ENCODE measurements at regions not wholly inside any gene's neighbourhood (a gene's known extent, or its start where the extent isn't known, plus 50 kb on each side); places are given as distances from the start of the nearest gene placed in this dataset.
"Not testable (repeated sequence)": the region's sequence is repeated elsewhere in the genome, so short reads cannot be mapped to it uniquely, and the experiment has no call there.

DNA sequence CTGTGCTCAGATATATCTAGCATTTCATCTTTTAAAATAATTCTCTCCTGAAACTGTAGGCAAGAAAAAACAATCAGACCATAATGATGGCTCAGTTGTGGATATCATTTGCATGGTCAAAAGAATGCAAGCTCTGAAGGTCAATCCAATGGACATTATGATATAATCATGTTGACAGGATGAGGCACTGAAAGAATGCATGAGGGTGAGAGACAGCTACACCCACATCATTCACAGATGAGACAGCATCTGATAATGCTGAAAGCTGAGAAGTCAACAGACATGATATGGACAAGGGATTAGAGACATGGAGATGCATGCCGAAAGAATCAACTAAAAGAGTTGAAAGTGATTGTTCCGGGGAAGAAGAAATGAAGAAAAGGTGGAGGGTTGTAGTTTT lies 346.4 kb upstream of the CDH5 start:
- DNase-seq (ENCODE audit: low spot score), result no peak
- intact Hi-C loops (cut with DNase I), result no loop called here

DNA sequence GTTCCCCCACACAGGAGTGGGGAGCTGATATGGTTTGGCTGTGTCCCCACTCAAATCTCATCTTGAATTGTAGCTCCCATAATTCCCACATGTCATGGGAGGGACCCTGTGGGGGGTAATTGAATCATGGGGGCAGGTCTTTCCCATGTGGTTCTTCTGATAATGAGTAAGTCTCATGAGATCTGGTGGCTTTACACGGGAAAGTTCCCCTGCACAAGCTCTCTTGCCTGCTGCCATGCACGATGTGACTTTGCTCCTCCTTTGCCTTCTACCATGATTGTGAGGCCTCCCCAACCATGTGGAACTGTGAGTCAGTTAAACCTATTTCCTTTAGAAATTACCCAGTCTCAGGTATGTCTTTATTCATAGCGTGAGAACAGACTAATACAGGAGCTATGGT lies 347.0 kb upstream of the CDH5 start:
- DNase-seq (ENCODE audit: low spot score); intact Hi-C loops (cut with DNase I): not testable (repeated sequence)

DNA sequence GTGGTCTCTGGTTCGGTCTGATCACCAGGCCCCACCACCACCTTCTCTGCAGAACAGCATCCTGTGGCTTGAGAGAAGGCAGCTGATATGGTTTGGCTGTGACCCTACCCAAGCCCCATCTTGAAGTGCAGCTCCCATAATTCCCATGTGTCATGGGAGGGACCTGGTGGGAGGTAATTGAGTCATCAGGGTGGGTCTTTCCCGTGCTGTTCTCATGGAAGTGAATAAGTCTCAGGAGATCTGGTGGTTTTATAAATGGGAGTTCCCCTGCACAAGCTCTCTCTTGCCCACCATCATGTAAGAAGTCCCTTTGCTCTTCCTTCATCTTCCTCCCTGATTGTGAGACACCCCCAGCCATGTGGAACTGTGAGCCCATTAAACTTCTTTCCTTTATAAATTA lies 352.3 kb upstream of the CDH5 start:
- intact Hi-C loops (cut with DNase I), result no loop called here
- DNase-seq (ENCODE audit: low spot score), result no peak

DNA sequence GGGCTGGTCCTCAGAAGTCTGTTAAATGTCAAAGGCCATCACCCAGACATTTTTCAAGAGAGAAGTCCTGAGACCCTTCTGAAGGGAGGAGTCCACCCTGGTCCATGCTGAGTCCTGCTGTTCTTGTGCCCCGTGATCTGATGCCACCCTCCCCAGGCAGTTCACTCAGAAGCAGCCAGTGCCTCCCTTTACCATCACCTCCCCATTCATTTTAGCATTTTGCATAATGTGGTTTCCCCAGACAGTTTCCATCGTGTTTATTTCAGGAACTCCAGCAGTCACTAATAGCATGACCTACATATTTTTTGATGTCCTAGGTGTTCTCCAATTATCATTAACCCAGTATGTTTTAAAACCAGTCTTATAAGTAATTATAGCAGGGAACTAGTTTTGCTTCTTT lies 353.0 kb upstream of the CDH5 start:
- DNase-seq (ENCODE audit: low spot score), result no peak
- intact Hi-C loops (cut with DNase I), result no loop called here

DNA sequence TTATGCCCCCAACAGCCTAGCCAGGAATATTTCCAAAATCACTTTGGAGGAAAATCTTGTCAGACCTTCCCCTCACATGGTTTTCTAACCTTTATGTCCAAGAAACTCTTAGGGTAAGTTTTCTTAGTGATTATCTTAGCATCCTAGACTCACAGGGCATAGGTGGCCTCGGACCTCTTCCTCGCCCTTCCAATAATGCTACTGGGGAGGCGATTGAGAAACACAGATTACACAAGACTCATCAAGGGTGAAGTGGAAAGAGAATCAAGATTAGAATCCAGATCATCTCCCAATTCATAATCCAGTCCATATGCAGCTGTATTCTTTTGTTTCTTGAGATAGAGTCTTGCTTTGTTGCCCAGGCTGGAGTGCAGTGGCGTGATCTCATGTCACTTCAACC lies 358.4 kb upstream of the CDH5 start:
- no peak for DNase-seq (ENCODE audit: low spot score)
- intact Hi-C loops (cut with DNase I), result no loop called here

DNA sequence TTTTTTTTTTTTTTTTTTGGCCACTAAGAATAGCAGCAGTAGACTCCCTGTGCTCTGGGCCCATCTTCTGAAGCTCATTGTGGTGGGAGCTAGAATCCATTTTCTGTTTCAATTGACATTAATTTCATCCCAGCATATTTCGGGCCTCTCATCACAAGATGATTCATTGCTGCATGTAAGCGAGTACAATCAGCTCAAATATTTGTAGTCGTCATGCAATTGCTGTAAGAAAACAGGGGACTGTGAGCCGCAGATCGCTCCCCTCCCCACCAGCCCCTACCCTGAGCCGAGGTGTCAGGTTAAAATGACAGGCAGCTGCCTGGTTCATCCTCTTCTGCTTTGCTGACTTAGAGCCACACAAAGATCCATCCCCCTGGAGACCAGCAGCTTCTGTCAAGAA lies 358.8 kb upstream of the CDH5 start:
- DNase-seq (ENCODE audit: low spot score), result no peak
- intact Hi-C loops (cut with DNase I), result no loop called here

DNA sequence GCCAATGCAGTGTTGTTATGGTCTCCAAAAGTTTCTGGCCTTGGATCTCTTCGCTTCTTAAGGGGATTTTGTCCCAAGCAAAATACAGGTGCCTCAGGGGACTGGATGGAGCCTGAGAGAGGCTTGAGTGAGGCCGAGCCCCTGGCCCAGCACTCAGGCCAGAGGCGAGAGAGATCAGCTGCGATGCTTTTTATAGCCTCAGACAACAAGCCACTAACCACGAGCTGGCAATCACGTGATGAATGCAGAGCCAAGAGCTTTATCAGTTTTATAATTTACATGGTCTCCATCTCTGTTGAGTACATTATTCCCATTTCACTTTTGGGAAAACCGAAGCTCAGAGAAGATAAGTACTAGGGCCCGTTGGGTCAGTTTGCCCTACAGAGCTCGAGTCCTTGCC lies 360.0 kb upstream of the CDH5 start:
- intact Hi-C loops (cut with DNase I), result no loop called here

DNA sequence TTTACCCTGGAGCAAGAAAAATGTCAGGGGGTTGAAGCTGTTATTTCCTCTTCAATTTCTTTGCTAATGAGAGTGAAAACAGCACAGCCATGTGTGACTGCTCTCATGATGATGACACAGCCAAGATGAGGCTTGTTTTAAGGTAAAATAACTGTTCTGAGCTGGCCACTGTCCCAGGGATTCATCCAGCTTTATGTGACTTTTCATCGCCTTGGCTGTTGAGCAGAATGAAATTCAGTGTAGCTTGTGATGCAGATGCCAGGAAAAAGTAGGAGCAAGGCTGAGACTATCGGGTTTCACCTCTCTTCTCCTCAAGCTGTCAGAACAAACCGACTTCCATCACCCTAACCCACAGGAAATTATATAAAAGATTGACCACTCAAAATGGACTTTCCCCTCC lies 361.8 kb upstream of the CDH5 start:
- no peak for DNase-seq (ENCODE audit: low spot score)
- intact Hi-C loops (cut with DNase I), result no loop called here

More for the DNA sequence above, 360.0 kb upstream of the CDH5 start:
- no peak for DNase-seq (ENCODE audit: low spot score)

DNA sequence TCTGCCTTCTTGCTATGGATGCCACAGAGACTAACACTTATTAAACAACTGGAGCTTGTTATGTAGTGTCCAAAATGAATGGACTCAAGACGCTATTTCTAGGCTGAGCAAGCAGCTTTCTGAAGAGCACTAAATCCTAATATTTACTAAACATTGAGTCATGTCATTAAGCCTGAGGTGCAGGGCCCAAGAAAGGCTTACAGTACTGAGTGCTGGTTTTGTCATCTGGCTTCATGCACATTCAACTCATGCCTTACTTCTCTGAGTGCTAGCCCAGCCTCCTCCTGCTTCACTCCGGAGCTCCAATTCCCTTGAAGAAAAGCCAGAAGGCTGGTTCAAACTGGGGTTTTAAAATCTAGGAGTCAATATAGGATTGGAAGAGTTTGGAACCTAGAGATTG lies 363.3 kb upstream of the CDH5 start:
- DNase-seq (ENCODE audit: low spot score), result no peak
- intact Hi-C loops (cut with DNase I), result no loop called here

DNA sequence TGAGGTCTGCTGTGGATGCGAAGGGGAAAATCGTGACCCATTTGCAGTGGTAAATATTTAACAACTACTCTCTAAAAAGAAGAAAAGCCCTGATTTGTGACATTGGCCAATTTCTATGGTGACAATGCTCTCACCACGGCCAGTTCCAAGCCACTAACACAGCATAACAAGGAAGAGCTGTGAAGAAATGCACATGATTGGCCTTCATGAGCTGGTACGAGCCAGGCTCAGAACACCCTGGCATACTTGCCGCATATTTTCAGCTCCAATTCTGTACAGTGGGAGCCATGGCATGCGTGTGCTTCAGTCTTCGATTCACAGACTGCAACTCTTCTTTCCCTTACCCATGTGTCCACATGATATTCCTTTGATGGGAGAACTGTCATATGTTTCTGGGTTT lies 363.9 kb upstream of the CDH5 start:
- DNase-seq (ENCODE audit: low spot score), result no peak
- intact Hi-C loops (cut with DNase I), result no loop called here

DNA sequence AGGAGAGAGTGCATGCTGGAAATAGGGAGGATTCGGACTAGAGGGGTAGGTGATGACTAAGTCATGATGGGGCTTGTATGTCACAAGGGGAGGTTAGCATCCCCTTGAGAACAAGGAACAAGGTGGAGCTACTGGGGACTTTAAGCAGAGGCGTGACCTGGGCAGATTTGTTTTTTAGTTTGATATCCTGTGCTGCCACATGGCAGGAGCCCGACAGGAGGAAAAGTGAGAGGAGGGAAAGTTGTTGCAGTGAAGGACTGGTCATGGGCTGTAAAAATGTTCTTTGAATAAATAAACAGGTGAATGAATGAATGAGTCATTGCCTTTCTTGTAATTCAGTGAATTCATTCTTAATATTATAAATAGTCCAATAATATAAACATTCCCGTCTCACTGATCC lies 365.1 kb upstream of the CDH5 start:
- intact Hi-C loops (cut with DNase I), result no loop called here
- DNase-seq (ENCODE audit: low spot score), result no peak

DNA sequence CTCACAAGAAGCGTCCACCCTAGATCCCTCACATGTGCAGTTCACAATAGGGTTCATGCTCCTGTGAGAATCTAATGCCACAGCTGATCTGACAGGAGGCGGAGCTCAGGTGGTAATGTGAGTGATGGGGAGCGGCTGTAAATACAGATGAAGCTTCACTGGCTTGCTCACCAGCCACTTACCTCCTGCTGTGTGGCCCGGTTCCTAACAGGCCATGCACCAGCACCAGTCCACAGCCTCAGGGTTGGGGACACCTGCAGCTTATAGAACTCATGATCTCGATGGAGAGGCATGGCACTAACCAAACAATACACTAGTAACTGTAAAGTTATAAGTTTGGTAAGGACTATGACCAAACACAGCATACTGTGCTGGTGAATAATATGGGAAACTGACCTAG lies 368.0 kb upstream of the CDH5 start:
- intact Hi-C loops (cut with DNase I), result no loop called here
- DNase-seq (ENCODE audit: low spot score), result no peak

DNA sequence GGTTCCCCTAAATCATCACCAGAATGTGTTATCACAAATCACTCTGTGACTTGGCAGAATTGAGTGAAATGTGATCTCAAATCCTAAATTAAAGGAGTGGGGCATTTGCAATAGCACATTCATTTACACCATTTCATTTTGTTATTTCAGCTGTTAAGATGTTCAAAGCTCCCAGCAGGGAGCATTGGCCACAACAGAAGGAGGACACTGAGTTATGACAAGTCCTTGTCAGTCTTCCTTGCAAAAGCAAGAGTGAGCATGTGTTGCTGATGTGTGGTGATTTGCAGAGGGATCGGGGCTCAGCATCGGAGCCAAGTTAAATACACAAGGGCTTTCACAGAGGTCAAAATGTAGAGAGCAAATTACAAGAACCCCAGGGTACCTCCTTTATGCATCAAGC lies 372.2 kb upstream of the CDH5 start:
- intact Hi-C loops (cut with DNase I), result no loop called here
- DNase-seq (ENCODE audit: low spot score), result no peak

DNA sequence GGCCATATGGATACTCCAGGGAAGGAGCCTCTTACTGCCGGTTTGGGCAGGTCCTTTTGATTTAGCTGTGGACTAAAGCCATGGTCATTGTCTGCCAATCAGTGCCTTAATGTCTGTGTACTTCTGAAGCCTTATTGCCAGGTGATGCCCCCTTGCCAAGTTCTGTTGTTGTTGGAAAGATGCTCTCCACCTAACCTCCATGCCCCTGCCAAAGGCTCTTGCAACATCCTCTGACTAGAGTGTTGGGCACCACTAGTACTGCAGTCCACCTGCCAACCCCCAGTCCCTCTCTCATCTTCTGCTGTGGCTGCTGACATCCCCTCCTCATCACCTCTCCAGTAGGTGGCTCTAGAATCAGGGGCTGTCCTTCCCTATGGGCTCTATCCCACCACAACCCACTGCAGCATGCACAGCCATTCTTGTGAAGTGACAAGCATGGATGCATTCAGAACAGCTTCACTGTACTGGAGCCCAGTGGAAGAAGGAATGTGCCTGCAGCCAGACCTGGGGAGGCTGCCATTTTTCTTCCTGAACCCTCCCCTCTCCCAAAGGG lies 375.3 kb upstream of the CDH5 start:
- intact Hi-C loops (cut with DNase I), result no loop called here
- no peak for DNase-seq (ENCODE audit: low spot score)

DNA sequence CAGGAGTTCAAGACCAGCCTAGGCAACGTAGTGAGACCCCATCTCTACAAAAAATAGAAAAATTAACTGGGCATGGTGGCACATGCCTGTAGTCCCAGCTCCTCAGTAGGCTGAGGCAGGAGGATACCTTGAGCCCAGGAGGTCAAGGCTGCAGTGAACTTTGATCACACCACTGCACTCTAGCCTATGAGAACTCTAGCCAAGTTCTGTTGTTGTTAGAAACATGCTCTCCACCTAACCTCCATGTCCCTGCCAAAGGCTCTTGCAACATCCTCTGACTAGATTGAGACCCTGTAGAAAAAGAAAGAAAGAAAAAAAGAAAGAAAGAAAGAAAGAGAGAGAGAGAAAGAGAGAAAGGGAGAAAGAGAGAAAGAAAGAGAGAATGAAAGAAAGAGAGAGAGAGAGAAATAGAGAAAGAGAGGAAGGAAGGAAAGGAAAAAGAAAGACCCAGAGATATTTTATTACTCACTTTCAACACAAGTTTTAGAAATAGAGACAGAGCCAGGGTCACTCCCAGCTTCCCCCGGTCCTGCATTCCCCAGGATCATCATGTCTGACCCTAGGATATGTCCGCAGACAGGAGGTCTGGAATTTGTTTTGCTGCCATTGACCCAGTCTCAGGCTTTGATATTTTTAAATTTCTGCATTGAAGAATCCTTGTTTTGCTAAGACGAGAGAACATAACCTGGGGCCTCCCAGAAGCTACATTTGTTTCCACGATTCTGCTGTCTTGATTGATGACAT lies 376.5 kb upstream of the CDH5 start:
- intact Hi-C loops (cut with DNase I), result loop anchor here in 1 of 2 donors (5.0 kb wide), 1 partner anchor 1398 kb away; no protein-coding TSS in a partner anchor
- no peak for DNase-seq (ENCODE audit: low spot score)

DNA sequence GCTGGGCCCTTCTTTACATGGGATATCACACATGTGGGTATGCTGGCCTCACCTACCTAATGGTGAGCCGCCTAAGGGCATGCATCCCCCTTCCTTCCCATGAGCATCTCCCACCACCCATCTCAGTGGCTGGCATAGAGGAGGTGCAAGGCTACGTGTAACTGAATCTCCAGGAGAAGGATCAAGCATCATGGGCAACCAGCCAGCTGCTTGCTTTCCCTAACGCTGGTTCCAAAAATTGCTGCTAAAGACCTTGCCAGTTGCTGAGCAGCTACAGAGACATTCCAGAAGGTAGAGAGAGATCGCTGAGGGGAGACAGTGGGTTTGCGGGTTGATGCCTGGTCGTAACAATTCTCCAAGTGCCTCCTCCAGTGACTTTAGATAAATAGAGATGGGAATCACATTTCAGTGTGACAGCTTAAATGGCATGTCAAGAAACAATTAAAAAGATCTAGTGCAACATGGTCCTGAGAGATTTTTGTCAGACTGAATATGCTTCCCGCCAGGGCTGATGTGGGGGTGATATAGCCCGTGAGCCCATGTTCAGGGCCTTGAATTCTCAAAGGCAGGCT lies 378.4 kb upstream of the CDH5 start:
- no peak for DNase-seq (ENCODE audit: low spot score)
- intact Hi-C loops (cut with DNase I), result loop anchor here in 1 of 2 donors (5.0 kb wide), 1 partner anchor 1396 kb away; no protein-coding TSS in a partner anchor

DNA sequence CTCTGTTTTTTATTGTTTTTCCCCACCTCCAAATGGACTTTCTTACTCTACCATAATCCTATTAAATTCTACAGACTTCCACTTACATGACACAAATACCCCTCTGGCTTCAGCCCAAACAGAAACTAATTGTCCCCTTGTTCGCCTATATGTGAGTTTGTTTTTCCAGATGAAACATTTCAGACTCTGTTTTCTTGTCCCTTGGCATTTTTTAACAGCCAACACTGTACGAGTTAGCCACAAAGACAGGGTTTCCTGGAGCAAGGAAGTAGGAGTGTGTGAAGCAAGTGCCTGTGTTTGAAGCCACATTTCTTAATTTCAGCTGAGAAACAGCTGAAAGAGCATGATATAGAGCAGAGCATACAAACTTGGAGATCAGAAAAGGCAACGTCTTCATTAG lies 382.2 kb upstream of the CDH5 start:
- intact Hi-C loops (cut with DNase I), result no loop called here

DNA sequence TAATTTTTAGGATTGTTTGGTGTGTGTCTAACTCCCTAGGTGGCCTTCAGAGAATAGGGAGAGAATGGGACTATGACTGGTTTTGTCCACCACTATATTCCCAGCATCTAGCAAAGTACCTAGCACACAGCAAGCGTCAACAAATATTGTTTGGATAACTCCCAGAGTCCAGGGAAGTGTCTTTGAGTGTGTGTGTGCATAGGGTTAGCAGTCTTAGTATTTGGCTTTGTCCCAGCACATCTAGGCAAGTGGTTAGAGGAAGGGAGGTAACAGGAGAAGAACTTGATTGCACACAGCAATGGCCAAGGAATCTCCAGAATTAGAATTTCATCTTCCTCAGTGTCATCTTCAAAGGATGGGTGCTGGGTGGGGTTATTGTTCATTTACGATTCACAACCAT lies 385.4 kb upstream of the CDH5 start:
- no peak for DNase-seq (ENCODE audit: low spot score)
- intact Hi-C loops (cut with DNase I), result no loop called here

More for the DNA sequence above, 382.2 kb upstream of the CDH5 start:
- no peak for DNase-seq (ENCODE audit: low spot score)

DNA sequence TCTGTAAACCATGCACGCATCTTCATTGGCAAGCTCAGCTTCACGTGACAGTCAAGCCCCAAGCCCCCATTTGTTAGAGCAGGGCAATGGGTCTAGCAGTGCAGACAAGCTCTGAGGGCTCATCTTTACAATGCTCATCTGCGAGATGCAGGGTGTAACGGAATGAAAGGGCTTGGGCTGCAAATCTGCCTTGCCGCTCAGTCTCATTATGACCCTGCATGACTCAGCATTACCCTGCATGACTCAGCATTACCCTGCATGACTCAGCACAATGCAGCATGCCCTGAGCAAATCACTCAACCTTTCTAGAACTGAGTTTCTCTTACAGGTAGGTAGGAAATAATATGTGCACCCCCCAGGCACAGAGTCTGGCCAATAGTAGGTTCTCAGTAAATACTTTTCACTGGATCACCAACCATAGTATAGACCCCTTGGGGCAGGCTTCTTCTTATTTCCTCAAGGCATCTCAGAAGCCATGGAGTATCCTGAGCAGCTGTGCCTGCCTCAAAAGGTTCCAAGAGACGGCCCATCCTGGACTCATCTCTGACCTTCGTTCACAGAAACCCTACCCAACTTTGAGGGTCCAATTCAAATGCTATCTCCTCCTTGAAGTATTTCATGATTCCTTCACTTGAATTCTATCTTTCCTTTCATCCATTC lies 391.3 kb upstream of the CDH5 start:
- no peak for DNase-seq (ENCODE audit: low spot score)

DNA sequence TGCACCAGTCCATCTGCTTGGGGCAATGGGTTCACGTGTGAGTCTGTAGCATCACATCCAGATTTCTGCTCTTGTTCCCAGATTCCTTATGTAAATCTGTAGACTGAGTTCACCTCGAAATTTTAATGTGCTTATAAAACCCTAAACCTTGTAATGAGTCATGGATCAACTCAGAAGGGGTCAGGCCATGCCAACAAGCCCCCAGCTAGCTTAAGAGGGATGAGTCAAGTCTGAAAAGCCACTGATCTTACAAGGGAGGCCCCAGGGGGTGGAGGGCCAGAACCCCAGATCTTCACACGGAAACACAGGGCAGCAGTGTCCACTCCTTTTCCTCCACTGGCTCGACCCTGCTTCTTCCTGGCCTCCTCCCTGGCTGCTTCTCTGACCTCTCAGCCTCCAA lies 399.1 kb upstream of the CDH5 start:
- DNase-seq (ENCODE audit: low spot score), result no peak
- intact Hi-C loops (cut with DNase I), result no loop called here

More for the DNA sequence above, 391.3 kb upstream of the CDH5 start:
- intact Hi-C loops (cut with DNase I), result no loop called here

DNA sequence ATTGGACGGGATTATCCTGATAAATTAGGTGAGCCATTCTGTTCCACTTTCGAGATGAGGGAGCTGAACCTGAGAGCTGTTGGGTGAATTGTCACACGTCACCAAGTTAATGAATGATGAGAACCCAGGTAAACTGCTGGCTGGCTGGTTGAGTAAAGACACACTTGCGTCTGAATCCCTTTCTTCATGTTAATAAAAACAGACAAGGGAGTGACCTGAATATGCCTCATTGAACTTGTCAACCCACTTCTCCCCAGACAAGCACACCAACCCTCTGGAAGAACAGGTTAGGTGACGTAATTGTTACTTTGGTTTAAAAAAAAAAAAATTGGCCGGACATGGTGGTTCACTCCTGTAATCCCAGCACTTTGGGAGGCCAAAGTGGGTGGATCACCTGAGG lies 400.9 kb upstream of the CDH5 start:
- intact Hi-C loops (cut with DNase I), result no loop called here
- no peak for DNase-seq (ENCODE audit: low spot score)
